GM18511 (cell line): ENCODE measurements at regions not wholly inside any gene's neighbourhood (a gene's known extent, or its start where the extent isn't known, plus 50 kb on each side); places are given as distances from the start of the nearest gene placed in this dataset.

Source experiments
- ATAC-seq: cut with Tn5 transposase; IDR thresholded peaks from one replicate; pipeline ENCODE4 v1.9.1; 2021; ENCODE audit warnings: mild to moderate bottlenecking, moderate library complexity; ENCODE audit not compliant: unreplicated experiment

- no peak for ATAC-seq
Measured at GRCh38 chr12:4223273-4223845, 50.2 kb upstream of the CCND2 start.

- ATAC-seq, result no peak
Measured at GRCh38 chr12:4221258-4221620, 52.3 kb upstream of the CCND2 start.

GRCh38 chr12:4220536-4221257, 52.9 kb upstream of the CCND2 start:
- no peak for ATAC-seq

GRCh38 chr12:4217091-4217490, 56.5 kb upstream of the CCND2 start:
- ATAC-seq, result no peak

- ATAC-seq, result peak; percentile 22
Measured at GRCh38 chr12:4216187-4216927, 57.2 kb upstream of the CCND2 start.

GRCh38 chr12:4215229-4216186, 58.1 kb upstream of the CCND2 start:
- ATAC-seq, result peak; percentile 81

- peak; percentile 4 for ATAC-seq
Measured at GRCh38 chr12:4214877-4215228, 58.7 kb upstream of the CCND2 start.

- ATAC-seq, result no peak
Measured at GRCh38 chr12:4213471-4213870, 60.1 kb upstream of the CCND2 start.

- no peak for ATAC-seq
Measured at GRCh38 chr12:4212845-4213244, 60.7 kb upstream of the CCND2 start.

- ATAC-seq, result no peak
Measured at GRCh38 chr12:4211372-4211771, 62.2 kb upstream of the CCND2 start.

- no peak for ATAC-seq
Measured at GRCh38 chr12:4210183-4210582, 63.4 kb upstream of the CCND2 start.

- ATAC-seq, result no peak
Measured at GRCh38 chr12:4206470-4206869, 67.1 kb upstream of the CCND2 start.

GRCh38 chr12:4203772-4204376, 69.7 kb upstream of the CCND2 start:
- ATAC-seq, result no peak

- no peak for ATAC-seq
Measured at GRCh38 chr12:4202918-4203317, 70.6 kb upstream of the CCND2 start.

GRCh38 chr12:4202487-4202886, 71.1 kb upstream of the CCND2 start:
- ATAC-seq, result no peak

GRCh38 chr12:4201333-4202100, 72.0 kb upstream of the CCND2 start:
- ATAC-seq, result no peak

GRCh38 chr12:4197922-4198763, 75.4 kb upstream of the CCND2 start:
- no peak for ATAC-seq

GRCh38 chr12:4196805-4197420, 76.6 kb upstream of the CCND2 start:
- ATAC-seq, result no peak

- ATAC-seq, result no peak
Measured at GRCh38 chr12:4194668-4195067, 78.9 kb upstream of the CCND2 start.
